Left ventricle myocardium superior (tissue), 1 donor: ENCODE measurements at regions not wholly inside any gene's neighbourhood (a gene's known extent, or its start where the extent isn't known, plus 50 kb on each side); places are given as distances from the start of the nearest gene placed in this dataset.
"Not testable (repeated sequence)": the region's sequence is repeated elsewhere in the genome, so short reads cannot be mapped to it uniquely, and the experiment has no call there.

Experiments
- ATAC-seq: fragments of 200-7000 bp; cut with Tn5 transposase; one replicate; pipeline ENCODE4 v1.9.1; 2020; ENCODE audit warnings: mild to moderate bottlenecking, moderate library complexity
- DNase-seq: peaks from one replicate; pipeline ENCODE4 v3.0.0-alpha.2; 2020
- intact Hi-C: fragments of 100-400 bp; cut with micrococcal nuclease; formaldehyde crosslinking; loops from one replicate; pipeline ENCODE4 v1.11.0; 2022
- donor health status: DM: no; HTN: yes; CAD: no; lungs with severe emphysema.

DNA sequence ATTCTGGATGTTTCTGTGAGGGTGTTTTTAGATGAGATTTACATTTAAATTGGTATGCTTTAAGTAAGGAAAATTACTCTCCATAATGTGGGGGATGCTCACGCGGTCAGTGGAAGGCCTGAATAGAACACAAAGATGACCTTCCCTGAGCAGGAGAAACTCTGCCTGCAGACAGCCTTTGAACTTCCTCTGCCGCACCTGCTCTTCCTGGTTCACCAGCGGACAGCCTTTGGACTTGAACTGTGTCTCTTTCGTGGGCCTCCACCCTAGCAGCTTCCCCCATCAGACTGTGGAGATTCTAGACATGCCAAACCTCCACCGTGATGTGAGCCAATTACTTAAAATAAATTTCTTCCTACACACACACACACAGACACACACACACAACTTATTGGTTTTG is 210.7 kb downstream of the EFCAB11 start:
- DNase-seq (no peak), ATAC-seq (no peak)
- intact Hi-C loops, result no loop called here

DNA sequence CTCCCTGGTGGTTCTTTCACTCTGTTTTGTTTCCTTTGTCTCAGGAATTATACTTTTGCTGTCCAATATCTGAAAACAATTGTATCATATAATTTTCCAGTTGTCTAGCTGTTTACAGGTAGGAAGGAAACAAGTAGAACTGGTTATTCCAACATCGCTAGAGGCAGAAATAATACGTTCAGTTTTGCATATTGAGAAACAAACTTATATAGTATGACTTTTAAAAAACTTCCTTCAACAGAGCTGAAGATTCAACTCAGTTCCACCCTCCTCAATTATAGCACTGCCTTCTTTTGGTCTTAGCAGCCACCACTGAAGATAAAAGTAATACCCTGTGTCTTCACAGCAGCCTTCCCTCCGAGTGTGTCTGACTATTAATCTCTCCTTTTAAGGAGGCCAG is 214.3 kb downstream of the EFCAB11 start:
- intact Hi-C loops, result no loop called here
- ATAC-seq, result no peak
- DNase-seq, result no peak

DNA sequence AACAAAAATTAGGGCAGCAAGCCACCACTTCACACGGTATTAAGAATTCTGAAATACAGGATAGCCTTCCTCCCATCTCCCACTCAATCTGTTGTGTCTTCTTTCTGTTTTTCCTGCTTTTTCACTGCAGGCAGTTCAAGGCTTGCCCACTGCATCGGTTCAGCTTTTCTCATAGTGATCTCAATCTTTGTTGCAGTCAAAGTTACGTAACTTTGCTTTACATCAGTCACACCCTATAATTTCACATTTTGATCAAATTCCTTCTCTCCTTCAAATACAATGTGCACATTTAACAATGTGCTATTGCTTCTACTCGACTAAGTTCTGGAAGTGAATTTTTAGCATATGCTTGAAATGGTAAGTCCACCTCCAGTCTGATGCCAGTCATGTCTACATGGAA is 217.6 kb downstream of the EFCAB11 start:
- DNase-seq, result no peak
- ATAC-seq, result no peak
- intact Hi-C loops, result no loop called here

DNA sequence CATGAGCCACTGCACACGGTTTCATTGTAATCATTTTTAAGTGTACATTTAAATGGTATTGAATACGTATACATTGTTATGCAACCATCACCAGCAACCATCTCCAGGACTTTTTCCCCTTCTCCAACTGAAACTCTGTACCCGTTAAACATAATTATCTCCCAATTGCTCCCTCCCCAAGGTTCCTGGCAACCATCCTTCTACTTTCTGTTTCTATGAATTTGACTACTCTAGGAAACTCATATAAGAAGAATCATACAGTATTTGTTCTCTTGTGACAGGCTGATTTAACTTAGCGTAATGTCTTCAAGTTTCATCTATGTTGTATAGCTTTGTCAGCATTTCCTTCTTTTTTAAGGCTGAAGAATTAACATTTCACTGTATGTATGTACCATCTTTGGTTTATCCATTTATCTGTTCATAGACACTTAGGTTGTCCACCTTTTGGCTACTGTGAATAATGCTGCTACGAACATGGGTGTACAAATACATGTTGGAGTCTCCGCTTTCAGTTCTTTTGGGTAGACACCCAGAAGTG is 223.1 kb downstream of the EFCAB11 start:
- intact Hi-C loops, result no loop called here
- no peak for DNase-seq
- ATAC-seq, result no peak

DNA sequence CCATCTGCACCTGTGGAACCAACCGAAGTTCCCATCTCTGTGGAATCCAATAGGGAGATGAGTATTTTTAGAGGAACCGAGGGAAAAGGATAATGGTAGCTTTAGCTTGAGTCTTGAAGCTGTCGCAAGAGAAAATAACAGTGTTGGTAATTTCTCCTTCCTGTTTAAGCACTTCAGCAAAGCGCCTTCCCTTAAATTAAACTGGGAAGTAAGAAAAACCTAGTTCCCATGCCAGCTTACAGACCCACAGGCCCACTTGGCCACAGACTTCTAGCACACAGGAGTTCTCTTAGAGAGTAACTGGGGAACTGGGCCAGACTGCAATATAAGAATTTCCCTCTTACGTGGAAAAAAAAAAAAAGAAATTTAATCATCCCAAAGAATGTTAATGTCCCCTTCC is 223.8 kb downstream of the EFCAB11 start:
- peak; percentile 53 for ATAC-seq
- intact Hi-C loops, result no loop called here
- no peak for DNase-seq

DNA sequence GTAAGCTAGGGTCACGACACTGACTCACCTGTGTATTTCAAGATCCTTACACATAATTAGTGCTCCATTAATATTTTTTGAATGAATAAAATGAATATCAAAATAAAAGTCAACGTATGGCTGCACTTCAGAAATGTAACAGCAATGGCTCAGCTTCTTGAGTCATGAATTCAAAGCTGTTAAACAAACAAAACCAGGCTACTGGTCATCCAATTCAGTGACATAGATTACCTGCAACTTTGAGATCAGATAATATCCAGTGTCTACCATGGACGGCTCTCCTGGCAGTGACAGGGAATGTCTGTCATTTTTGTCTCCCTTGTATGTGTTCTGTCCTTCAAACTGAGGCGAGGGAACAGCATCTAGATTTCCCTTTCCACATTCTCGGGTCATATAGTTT is 225.6 kb downstream of the EFCAB11 start:
- DNase-seq (no peak), ATAC-seq (no peak)
- intact Hi-C loops, result no loop called here

DNA sequence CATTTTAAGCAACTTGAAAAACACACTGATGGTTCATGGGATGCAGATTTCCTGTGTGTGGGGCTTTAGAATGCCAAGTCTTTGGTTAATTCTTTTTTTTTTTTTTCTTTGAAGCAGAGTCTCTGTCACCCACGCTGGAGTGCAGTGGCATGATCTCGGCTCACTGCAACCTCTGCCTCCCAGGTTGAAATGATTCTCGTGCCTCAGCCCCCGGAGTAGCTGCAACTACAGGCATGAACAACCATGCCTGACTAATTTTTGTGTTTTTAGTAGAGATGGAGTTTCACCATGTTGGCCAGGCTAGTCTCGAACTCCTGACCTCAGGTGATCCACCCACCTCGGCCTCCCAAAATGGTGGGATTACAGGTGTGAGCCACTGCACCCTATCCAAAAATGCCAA is 228.3 kb downstream of the EFCAB11 start:
- intact Hi-C loops, DNase-seq, ATAC-seq: not testable (repeated sequence)

DNA sequence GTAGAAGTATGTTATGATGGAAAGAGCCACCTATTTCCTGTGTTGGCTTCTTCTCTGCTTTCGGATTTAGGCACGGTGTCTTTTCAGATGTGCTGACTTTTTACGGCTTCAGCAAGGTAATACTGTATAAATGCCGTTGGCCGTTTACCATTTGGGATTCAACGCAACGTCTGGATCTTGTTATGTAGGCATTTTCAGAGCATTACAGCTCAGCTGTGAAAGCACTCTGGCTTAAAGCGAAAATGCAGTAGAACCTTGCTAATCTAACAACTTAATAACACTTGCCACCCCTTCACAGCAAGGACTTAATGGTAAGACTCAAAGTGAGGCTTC is 229.9 kb downstream of the EFCAB11 start:
- DNase-seq, result no peak
- intact Hi-C loops, result no loop called here
- no peak for ATAC-seq

DNA sequence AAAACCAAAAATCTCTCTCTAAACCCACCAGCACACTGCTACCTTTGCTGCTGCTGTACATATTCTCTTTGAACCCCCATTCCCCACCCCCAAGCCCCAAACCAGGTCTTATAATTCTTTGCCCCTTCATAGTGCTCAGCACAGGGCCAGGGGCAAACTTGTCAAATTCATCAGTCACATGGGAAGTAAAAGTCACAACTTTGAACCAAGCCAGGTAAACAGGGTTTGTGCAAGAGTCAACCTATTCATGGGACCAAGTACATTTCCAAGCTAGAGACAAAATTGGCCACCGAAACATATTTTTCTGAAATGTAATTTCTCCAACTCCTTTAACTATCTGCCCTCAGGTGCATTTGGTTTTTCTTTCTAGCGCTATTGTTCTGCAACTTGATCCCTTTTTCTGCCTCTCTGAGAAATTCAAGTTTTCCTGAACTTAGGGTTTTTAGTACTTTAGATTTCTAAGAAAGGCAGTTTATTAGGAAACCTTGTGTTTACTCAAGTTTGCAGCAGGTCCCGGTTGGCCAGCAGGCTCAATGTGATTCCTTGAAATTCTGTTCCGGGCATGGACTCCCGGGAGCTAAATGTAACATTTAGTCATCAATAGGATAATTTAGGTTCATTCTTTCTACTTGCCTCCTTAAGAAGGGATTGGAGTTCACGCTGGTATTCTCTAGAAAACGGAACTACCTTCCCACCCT is 230.5 kb downstream of the EFCAB11 start:
- intact Hi-C loops, result no loop called here
- ATAC-seq (no peak), DNase-seq (no peak)

DNA sequence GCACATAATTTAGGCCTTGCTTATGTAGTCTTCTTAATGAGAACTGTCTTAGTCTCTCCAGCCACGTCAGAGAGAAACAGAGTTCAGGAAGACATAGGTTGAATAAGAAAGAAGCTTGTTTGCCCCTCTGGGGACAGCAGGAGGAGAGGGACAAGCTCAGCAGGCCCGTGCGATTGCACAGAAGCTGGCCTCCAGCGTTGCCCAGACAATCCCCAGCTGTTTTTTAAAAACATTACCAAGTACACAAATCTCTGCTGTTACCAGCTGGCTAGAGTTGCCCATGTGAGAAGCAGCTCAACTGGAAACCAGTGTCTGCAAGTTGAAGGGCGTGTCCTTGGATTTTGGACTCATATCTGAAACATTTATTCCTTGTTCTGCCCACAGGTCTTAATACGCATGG is 232.6 kb downstream of the EFCAB11 start:
- DNase-seq (peak; percentile 29), ATAC-seq (peak; percentile 51)
- intact Hi-C loops, result no loop called here

DNA sequence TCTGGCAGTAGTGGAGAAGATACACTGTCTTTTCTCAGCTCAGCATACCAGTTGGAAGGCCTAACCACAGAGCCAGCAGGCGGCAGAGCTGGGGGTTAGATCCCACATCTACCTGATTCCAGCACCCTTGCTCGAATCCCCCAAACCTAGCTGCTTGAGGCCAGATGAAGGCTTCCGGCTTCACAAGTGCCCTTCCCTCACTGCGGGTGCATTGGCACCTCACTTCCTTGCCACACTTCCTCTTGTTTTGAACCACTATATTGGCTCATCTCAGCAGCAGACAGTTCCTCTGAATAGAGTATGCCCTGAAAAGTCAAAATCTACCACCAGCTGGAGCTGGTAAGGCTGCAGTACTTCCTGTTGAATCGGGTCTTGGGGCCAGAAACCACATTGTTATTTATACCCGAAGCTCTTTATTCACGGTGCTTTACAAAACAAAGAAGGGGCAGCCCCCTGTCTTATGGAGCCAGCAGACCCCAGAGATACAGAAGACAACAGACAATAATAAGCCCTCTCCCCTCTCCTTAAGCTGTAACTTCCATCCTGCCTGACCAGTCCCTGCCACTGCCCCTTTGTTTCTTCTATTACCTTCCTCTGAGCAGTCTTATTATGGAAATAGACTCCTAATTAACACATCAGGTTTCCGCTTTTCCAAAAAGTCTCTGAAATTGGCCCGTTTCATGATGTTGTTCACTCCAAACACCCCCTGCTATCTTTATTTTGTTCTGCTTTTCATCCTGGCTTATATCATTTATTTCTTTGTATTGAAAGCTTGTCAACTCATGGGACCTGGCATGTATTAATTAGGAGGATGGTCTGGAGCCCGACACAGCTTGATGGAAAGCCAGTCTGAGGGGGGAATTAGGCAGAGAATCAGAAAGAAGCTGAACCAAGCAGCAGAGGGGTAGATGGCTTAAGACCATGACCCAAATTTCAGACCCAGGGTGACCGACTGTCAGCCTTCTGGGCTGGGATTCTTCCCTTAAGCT is 233.5 kb downstream of the EFCAB11 start:
- intact Hi-C loops, result no loop called here
- DNase-seq (peak; percentile 38), ATAC-seq (peak; percentile 86)

DNA sequence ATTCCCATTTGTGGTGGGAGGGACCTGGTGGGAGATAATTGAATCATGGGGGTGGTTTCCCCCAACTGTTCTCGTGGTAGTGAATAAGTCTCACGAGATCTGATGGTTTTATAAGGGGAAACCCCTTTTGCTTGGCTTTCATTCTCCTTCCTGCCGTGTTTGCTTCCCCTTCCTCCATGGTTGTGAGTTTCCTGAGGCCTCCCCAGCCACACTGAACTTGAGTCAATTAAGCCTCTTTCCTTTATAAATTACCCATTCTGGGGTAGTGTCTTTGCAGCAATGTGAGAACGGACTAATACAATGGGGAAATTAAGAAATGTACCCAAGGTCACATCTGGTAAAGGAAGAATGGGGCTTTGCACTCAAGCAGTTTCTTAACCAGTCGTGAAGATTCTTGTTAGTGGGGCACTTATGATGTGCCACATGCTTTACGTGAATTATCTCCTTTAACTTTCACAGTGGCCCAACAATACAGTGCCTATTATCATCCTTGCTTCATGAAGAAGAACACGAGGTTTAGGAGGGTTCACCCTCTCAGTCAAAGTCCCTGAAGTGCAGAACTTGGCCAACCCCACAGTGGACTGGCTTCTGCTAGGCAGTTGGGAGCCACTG is 234.3 kb downstream of the EFCAB11 start:
- intact Hi-C loops, result no loop called here
- DNase-seq (no peak), ATAC-seq (no peak)

DNA sequence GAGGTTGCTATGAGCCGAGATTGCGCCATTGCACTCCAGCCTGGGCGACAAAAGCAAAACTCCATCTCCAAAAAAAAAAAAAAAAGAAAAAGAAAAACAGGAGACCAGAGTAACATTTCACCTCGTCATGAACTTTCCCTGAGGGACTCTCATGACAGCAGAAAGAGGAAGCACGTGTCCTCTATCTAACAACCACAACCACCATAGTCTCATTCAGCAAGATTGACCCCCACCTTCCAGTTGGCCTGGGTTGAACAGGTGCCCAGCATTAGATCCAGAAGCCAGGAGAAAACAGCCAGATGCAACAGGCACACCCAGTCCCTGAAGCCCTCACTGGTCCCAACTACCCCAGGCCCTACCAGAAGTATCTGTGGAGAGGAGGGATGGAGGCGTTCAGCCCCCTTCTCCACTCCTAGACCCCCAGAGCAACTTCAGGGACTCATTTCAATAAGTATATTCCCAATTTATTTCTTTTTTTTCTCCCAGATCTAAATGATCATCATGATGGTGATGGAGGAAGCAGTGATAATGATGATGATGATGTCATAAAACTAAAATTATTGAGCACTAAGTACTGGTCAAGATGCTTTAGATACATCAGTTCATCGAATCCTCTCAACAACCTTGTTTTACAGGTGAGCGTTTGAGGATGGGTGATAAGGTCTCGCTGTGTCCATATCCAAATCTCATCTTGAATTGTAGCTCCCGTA is 235.0 kb downstream of the EFCAB11 start:
- peak; percentile 30 for ATAC-seq
- no peak for DNase-seq
- intact Hi-C loops, result no loop called here

DNA sequence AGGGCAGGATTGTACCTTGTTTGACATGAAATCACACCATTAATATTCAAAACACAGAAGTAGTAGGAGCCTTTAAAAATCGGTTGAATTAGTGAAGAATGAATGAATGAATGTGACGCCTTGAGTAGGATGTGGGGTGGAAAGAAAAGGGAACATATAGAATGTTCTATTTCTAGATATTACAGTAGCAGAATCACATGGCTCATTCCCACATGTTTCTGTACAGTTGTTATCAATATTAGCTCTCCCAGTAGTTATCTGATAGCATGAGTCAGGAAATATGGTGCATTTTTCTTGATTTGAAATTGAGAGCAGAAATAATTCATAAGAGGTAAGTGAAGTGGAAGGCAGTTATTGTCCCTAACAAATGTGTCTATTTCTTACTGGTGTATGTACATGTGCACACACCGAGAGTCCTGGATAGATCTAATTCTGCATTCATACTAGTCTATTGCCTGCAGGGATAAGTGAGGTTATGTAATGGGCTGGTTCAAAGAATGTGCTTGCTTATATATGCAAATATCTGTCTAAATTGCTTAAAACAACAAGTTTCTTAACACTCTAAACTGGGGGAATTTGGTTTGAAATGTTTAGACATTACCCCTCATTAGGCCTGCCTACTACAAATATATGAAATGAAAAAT is 245.4 kb downstream of the EFCAB11 start:
- no peak for DNase-seq
- no peak for ATAC-seq
- intact Hi-C loops, result no loop called here

DNA sequence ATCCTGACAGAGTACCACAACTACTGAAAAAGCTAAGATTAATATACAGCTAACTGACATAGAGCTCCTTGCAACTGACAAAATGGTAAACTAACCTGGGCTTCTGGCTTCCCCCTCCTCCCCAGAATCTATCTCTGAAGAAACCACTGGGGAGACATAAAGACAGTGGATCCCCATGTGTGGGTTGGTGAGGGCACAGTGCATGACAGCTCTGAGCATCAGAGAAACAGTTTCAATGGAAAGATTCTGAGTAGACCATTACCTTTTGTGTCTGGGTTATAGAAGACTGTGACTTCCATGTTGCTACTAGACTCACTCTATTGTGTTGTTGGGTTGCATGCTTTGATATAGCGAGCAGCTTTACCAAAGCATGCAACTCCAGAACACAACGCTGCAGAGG is 247.4 kb downstream of the EFCAB11 start:
- ATAC-seq (no peak), DNase-seq (no peak)
- intact Hi-C loops, result no loop called here

DNA sequence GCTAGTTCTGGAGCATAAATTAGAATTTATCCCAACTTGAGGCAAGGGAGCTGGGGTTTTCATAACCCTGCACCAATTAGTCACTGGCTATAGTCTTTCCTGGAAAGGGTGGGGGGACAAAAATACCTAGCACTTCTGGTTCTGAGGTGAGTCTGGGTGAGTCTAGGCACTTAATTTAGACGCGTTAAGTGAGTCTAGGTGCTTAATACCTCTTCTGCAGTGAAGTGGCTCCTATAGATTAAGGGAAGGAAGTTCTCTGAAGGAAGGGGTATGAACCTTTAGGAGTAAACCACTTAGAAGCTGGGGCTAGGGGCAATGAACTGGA is 251.7 kb downstream of the EFCAB11 start:
- DNase-seq, result no peak
- intact Hi-C loops, result no loop called here
- ATAC-seq, result no peak

DNA sequence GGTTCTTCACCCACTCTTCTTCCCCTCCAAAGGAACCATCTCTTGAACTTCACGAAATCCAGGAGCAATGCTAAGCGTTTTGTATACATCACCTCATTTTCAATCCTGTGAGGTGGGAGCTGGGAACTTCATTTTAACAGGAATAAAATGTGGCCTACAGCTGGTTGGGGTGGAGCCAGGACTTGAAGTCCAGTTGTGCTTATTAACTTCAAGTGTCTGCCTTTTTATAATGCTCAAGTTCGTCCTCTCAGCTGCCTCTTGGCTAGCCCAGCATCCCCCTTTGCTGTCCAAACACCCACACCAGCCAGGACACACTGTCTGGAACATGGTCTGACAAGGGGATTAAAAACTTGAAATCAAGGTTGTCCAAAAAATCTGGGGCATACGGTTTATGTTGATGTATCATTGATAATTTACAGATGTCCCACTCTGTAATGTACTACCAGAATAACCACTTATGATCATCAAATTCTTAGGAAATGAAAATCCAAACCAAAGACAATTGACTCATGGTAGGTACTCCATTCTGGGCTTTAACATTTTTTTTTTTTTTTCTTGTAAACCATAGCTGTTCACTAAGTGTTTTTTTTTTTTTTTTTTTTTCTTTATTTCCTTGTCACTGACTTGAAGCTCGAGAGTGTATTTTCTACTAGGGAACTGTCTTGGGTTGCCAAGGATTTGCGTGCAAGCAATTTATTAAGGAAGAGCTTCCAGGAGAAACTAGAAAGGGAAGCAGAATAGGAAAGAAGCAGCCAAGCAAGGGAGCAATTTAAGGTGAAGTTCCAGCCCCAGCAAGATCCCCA is 252.3 kb downstream of the EFCAB11 start:
- peak; percentile 83 for ATAC-seq
- peak; percentile 58 for DNase-seq
- intact Hi-C loops, result no loop called here
